ENCODE measurements at regions not wholly inside any gene's neighbourhood (a gene's known extent, or its start where the extent isn't known, plus 50 kb on each side); places are given as distances from the start of the nearest gene placed in this dataset.

GRCh38 chr9:135029463-135029862 lies 58.0 kb upstream of the OLFM1 start:
- no peak for DNase-seq
- no peaks in the 10 kb centered on the region for H3K4me1 ChIP-seq
- no peaks in the 10 kb centered on the region for H3K27me3 ChIP-seq
- no peak for TF ChIP-seq POLR2A (IDR thresholded peaks at IDR 0.05)
- TF ChIP-seq, protein P1, sequence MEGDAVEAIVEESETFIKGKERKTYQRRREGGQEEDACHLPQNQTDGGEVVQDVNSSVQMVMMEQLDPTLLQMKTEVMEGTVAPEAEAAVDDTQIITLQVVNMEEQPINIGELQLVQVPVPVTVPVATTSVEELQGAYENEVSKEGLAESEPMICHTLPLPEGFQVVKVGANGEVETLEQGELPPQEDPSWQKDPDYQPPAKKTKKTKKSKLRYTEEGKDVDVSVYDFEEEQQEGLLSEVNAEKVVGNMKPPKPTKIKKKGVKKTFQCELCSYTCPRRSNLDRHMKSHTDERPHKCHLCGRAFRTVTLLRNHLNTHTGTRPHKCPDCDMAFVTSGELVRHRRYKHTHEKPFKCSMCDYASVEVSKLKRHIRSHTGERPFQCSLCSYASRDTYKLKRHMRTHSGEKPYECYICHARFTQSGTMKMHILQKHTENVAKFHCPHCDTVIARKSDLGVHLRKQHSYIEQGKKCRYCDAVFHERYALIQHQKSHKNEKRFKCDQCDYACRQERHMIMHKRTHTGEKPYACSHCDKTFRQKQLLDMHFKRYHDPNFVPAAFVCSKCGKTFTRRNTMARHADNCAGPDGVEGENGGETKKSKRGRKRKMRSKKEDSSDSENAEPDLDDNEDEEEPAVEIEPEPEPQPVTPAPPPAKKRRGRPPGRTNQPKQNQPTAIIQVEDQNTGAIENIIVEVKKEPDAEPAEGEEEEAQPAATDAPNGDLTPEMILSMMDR (IDR thresholded peaks at IDR 0.05): no peak
- H3K9me3 ChIP-seq: no peaks in the 10 kb centered on the region
- H3K36me3 ChIP-seq (ENCODE audit: low read depth, missing control alignments): no peaks in the 10 kb centered on the region
- intact Hi-C loops (cut with DNase I; ENCODE audit: low total_unique reads): no loop called here
- WGBS, 2 donors: 84 to 87% methylated on average over 10 to 13 of the region's 13 CpGs
- H3K27ac ChIP-seq: no peak overlapping the region
- H3K4me3 ChIP-seq: no peak overlapping the region

DNA sequence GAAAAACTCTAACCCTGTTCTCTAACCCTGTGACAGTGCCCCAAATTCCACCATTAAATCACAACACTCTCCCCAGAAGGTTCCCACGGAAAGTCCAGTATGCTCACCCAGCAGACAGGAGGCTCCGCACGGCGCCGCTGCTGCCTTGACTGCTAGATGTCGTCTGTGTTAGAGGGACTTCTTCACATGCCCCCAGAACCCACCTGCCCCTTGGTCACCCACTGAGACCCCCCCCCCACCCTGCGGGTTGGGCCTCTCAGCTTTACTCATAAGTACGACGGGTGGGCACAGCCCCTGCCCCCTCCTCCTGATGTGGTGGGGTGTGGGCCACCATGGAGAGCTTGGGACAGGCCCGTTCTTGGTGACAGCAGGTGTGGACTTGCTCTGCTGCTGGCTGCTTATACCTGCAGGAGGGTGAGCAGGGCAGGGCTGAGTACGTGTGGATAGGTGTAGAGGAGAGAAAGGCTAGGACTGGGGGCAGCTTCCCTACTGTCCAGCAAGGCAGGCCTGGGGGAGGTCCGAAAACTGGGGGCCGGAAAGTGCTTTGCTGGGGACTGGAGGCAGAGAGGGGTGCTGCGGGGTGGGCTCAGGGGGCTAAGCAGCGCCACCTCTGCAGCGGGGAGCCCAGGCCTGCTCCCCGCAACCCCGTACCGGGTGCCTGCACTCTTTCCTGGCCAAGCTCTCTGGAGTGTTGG lies 57.5 kb upstream of the OLFM1 start:
- H3K9me3 ChIP-seq: no peaks in the 10 kb centered on the region
- no peak for DNase-seq
- intact Hi-C loops (cut with DNase I; ENCODE audit: low total_unique reads): no loop called here
- H3K36me3 ChIP-seq (ENCODE audit: low read depth, missing control alignments): no peaks in the 10 kb centered on the region
- TF ChIP-seq, protein P1 (IDR thresholded peaks at IDR 0.05): no peak
- TF ChIP-seq POLR2A (IDR thresholded peaks at IDR 0.05): no peak
- H3K4me3 ChIP-seq: no peak overlapping the region
- 80 to 92% methylated on average over 11 to 19 of the region's 19 CpGs for whole genome bisulfite sequencing, 2 donors
- no peak overlapping the region for H3K27ac ChIP-seq
- H3K4me1 ChIP-seq: no peaks in the 10 kb centered on the region
- H3K27me3 ChIP-seq: no peaks in the 10 kb centered on the region

GRCh38 chr9:135030566-135031226 lies 56.8 kb upstream of the OLFM1 start:
- 71 to 83% methylated on average over 5 to 16 of the region's 16 CpGs for WGBS, 2 donors
- DNase-seq: no peak

GRCh38 chr9:135032041-135032835 lies 55.2 kb upstream of the OLFM1 start:
- Histone ChIP-seq H3K27me3 (no peaks in the 10 kb centered on the region), H3K36me3 (ENCODE audit: low read depth, missing control alignments) (no peaks in the 10 kb centered on the region), H3K4me3 (no peak overlapping the region), H3K27ac (no peak overlapping the region), H3K4me1 (no peaks in the 10 kb centered on the region), H3K9me3 (no peaks in the 10 kb centered on the region)
- no peak for DNase-seq
- intact Hi-C loops (cut with DNase I; ENCODE audit: low total_unique reads): no loop called here
- WGBS, 2 donors: 78 to 79% methylated on average over 8 to 13 of the region's 13 CpGs
- TF ChIP-seq POLR2A (IDR thresholded peaks at IDR 0.05): no peak
- TF ChIP-seq, protein P1 (IDR thresholded peaks at IDR 0.05): no peak

More at GRCh38 chr9:135030566-135031226, 56.8 kb upstream of the OLFM1 start:
- intact Hi-C loops (cut with DNase I; ENCODE audit: low total_unique reads): no loop called here
- TF ChIP-seq, protein P1 (IDR thresholded peaks at IDR 0.05): no peak
- TF ChIP-seq POLR2A (IDR thresholded peaks at IDR 0.05): no peak
- Histone ChIP-seq H3K27me3 (no peaks in the 10 kb centered on the region), H3K4me1 (no peaks in the 10 kb centered on the region), H3K27ac (no peak overlapping the region), H3K36me3 (ENCODE audit: low read depth, missing control alignments) (no peaks in the 10 kb centered on the region), H3K4me3 (no peak overlapping the region), H3K9me3 (no peaks in the 10 kb centered on the region)

All from testis (tissue), 2 donors.